HG03045 (cell line): ENCODE measurements at regions not wholly inside any gene's neighbourhood (a gene's known extent, or its start where the extent isn't known, plus 50 kb on each side); places are given as distances from the start of the nearest gene placed in this dataset.
"Not testable (repeated sequence)": the region's sequence is repeated elsewhere in the genome, so short reads cannot be mapped to it uniquely, and the experiment has no call there.

Source experiments
- ATAC-seq: cut with Tn5 transposase; IDR thresholded peaks from one replicate; pipeline ENCODE4 v1.9.1; 2021; ENCODE audit warnings: mild to moderate bottlenecking, moderate library complexity; ENCODE audit not compliant: unreplicated experiment

GRCh38 chr5:83810511-83810910, 89.9 kb upstream of the HAPLN1 start:
- ATAC-seq, result no peak

- ATAC-seq, result no peak
Observed at GRCh38 chr5:83802686-83803085, 82.0 kb upstream of the HAPLN1 start.

- no peak for ATAC-seq
Observed at GRCh38 chr5:83800201-83800600, 79.5 kb upstream of the HAPLN1 start.

- ATAC-seq, result not testable (repeated sequence)
Observed at GRCh38 chr5:83799020-83799419, 78.4 kb upstream of the HAPLN1 start.

- no peak for ATAC-seq
Observed at GRCh38 chr5:83789371-83789770, 68.7 kb upstream of the HAPLN1 start.

- ATAC-seq, result no peak
Observed at GRCh38 chr5:83787631-83788030, 67.0 kb upstream of the HAPLN1 start.

- no peak for ATAC-seq
Observed at GRCh38 chr5:83785176-83785668, 64.6 kb upstream of the HAPLN1 start.

- ATAC-seq, result no peak
Observed at GRCh38 chr5:83780699-83781350, 60.2 kb upstream of the HAPLN1 start.

GRCh38 chr5:83777856-83778255, 57.2 kb upstream of the HAPLN1 start:
- ATAC-seq, result no peak

- ATAC-seq, result no peak
Observed at GRCh38 chr5:83776437-83777031, 55.9 kb upstream of the HAPLN1 start.
